ENCODE measurements at regions not wholly inside any gene's neighbourhood (a gene's known extent, or its start where the extent isn't known, plus 50 kb on each side); places are given as distances from the start of the nearest gene placed in this dataset.

GRCh38 chr5:17817990-17818389, 183.7 kb downstream of the TAF11L14 start:
- DNase-seq = no peak
- Histone ChIP-seq H2AFZ (ENCODE audit: insufficient read depth, low read depth, low read length, poor library complexity, severe bottlenecking) (no peak overlapping the region), H3K9me3 (replicated peaks in 1 of 2; ENCODE audit: control insufficient read depth in 1 of 2, insufficient read depth in 1 of 2, low read length in 2 of 2) (no peaks in the 10 kb centered on the region), H3K4me1 (ENCODE audit: control insufficient read depth in 1 of 2, insufficient read depth in 2 of 2, low read length in 2 of 2) (no peaks in the 10 kb centered on the region), H3K4me3 (replicated peaks in 1 of 3; ENCODE audit: low read depth in 2 of 3, low read length in 3 of 3) (no peak overlapping the region), H4K20me1 (ENCODE audit: insufficient read depth, low read length) (no peaks in the 10 kb centered on the region), H3K27ac (ENCODE audit: low read depth in 1 of 2, low read length in 2 of 2) (no peak overlapping the region), H3K4me2 (replicated peaks; ENCODE audit: extremely low read depth, low read length, poor library complexity, severe bottlenecking) (no peak overlapping the region), H3K36me3 (replicated peaks in 1 of 2; ENCODE audit: control insufficient read depth in 1 of 2, insufficient read depth in 2 of 2, low read length in 2 of 2) (no peaks in the 10 kb centered on the region), H3K27me3 (ENCODE audit: control insufficient read depth in 2 of 2, insufficient read depth in 2 of 2, low read length in 2 of 2) (no peaks in the 10 kb centered on the region), H3K79me2 (ENCODE audit: insufficient read depth, low read length) (no peaks in the 10 kb centered on the region), H3K9ac (ENCODE audit: insufficient read depth, low read length, poor library complexity, severe bottlenecking) (no peak overlapping the region)
- no peak for TF ChIP-seq CTCF (IDR thresholded peaks at IDR 0.05)
- intact Hi-C loops (cut with micrococcal nuclease) = no loop called here
- H3K9me3 Mint-ChIP-seq = peaks cover 1 to 7% (median 3%) of the 10 kb centered on the region in 7 donors
- H3K27ac Mint-ChIP-seq = no peak overlapping the region
- H3K36me3 Mint-ChIP-seq = no peaks in the 10 kb centered on the region
- H3K27me3 Mint-ChIP-seq (ENCODE audit: low read depth in 3 of 3) = no peaks in the 10 kb centered on the region
- no peak overlapping the region for H3K4me3 Mint-ChIP-seq
- no peaks in the 10 kb centered on the region for H3K4me1 Mint-ChIP-seq

GRCh38 chr5:17819783-17820182, 185.5 kb downstream of the TAF11L14 start:
- H3K9me3 Mint-ChIP-seq = peaks cover 0 to 7% (median 2%) of the 10 kb centered on the region in 7 donors
- no peak overlapping the region for H2AFZ ChIP-seq (ENCODE audit: insufficient read depth, low read depth, low read length, poor library complexity, severe bottlenecking)
- no peaks in the 10 kb centered on the region for H3K4me1 ChIP-seq (ENCODE audit: control insufficient read depth in 1 of 2, insufficient read depth in 2 of 2, low read length in 2 of 2)
- H3K27me3 Mint-ChIP-seq (ENCODE audit: low read depth in 3 of 3) = no peaks in the 10 kb centered on the region
- no peak overlapping the region for H3K4me3 ChIP-seq (replicated peaks in 1 of 3; ENCODE audit: low read depth in 2 of 3, low read length in 3 of 3)
- H3K27me3 ChIP-seq (ENCODE audit: control insufficient read depth in 2 of 2, insufficient read depth in 2 of 2, low read length in 2 of 2) = no peaks in the 10 kb centered on the region
- DNase-seq = no peak
- no peaks in the 10 kb centered on the region for H3K36me3 Mint-ChIP-seq
- H3K36me3 ChIP-seq (replicated peaks in 1 of 2; ENCODE audit: control insufficient read depth in 1 of 2, insufficient read depth in 2 of 2, low read length in 2 of 2) = no peaks in the 10 kb centered on the region
- intact Hi-C loops (cut with micrococcal nuclease) = no loop called here
- no peaks in the 10 kb centered on the region for H3K4me1 Mint-ChIP-seq
- H3K27ac Mint-ChIP-seq = no peak overlapping the region
- no peak overlapping the region for H3K4me3 Mint-ChIP-seq
- H3K79me2 ChIP-seq (ENCODE audit: insufficient read depth, low read length) = no peaks in the 10 kb centered on the region
- no peaks in the 10 kb centered on the region for H4K20me1 ChIP-seq (ENCODE audit: insufficient read depth, low read length)
- no peak overlapping the region for H3K27ac ChIP-seq (ENCODE audit: low read depth in 1 of 2, low read length in 2 of 2)
- H3K9ac ChIP-seq (ENCODE audit: insufficient read depth, low read length, poor library complexity, severe bottlenecking) = no peak overlapping the region
- 50% methylated on average over 1 of the region's 5 CpGs for WGBS (ENCODE audit: insufficient coverage)
- TF ChIP-seq CTCF (IDR thresholded peaks at IDR 0.05) = no peak
- no peaks in the 10 kb centered on the region for H3K9me3 ChIP-seq (replicated peaks in 1 of 2; ENCODE audit: control insufficient read depth in 1 of 2, insufficient read depth in 1 of 2, low read length in 2 of 2)
- H3K4me2 ChIP-seq (replicated peaks; ENCODE audit: extremely low read depth, low read length, poor library complexity, severe bottlenecking) = no peak overlapping the region

Measured in CD14-positive monocyte (primary cell).